Skin epidermis (tissue), 12 donors: ENCODE measurements at regions not wholly inside any gene's neighbourhood (a gene's known extent, or its start where the extent isn't known, plus 50 kb on each side); places are given as distances from the start of the nearest gene placed in this dataset.
A peak's percentile ranks its signal among the peaks of the same experiment; 100 is the strongest.
"Not testable (repeated sequence)": the region's sequence is repeated elsewhere in the genome, so short reads cannot be mapped to it uniquely, and the experiment has no call there.

Experiments
- H3K27ac ChIP-seq, 21 experiments: fragments of 200-600 bp; sonication (generic) in 11 of 21; one replicate each; pipeline ENCODE4 v1.5.0; 2020; ENCODE audit warnings: mild to moderate bottlenecking in 3 of 21, inconsistent platforms in 2 of 21, moderate library complexity in 2 of 21
- H3K4me3 ChIP-seq, 7 experiments: fragments of 200-600 bp; sonication (generic) in 2 of 7; one replicate each; pipeline ENCODE4 v1.5.0; 2020; ENCODE audit warnings: inconsistent platforms in 2 of 7, mild to moderate bottlenecking in 2 of 7, moderate library complexity in 1 of 7

DNA sequence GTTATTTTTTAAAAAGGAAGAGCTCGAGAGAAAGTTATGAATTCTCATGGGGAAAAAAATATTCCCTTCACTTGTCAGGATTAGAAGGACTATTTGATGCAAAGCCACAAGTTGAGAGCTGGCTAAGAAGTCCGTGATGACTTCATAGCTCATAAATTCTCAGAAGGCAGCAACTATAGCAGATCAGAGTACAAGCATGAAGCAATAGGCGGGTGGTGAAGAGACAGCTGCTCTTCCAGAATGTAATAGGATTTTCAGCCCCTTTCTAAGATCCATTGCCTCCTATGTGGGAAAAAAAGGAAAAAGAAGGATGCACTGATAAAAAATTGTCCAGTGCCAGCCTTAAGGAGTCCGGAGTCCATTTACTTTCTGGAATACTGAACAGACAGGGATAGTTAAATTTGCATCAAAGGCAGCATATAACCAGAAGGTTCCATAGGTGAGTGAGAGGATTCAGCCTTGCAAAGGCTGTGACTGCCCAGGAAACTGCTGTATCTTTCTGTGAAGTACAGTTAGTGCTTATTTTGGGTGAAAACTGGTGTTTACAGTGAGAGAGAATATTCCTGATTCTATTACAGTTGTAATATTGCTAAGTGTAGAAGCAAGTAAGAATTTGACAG, 929.5 kb upstream of the ALCAM start:
- no peak overlapping the region for H3K4me3 ChIP-seq
- H3K27ac ChIP-seq: peak overlapping the region in 1 of 21 experiments; percentile 25

DNA sequence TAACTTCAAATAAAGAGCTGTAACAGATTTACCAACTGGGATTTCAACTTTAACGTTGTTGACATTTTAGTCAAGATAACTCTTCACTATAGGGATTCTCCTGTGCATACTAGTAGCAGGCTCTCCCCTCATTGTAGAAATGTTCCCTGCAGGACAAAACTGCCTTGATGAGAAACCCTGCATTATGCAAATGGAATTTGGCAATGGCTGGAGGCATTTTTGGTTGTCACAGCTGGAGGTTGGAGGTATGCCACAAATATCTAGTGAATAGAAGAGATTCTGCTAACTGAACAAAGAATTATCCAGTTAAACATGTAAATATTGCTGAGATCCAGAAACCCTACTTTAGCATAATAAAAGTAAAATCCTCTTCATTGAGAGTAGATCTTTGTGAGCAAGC, 928.8 kb upstream of the ALCAM start:
- no peak overlapping the region for H3K4me3 ChIP-seq
- no peak overlapping the region for H3K27ac ChIP-seq

DNA sequence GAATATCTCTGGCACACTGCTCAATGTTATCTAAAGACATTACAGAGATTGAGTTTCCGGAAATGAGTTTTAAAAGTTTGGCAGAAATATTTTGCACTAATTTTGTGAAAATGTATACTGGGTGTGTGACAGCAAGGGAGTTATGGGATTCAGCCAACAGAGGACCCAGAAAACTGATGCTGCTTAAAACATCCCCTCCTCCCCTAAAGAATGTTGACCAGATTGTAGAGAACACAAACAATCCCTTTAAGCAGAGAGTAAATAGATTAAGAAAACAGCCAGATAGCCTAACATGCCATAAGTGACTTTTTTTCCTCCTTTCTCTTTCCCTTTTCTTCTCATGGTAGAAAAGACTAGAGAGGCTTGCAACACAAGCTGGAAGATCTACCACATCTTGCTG, 928.0 kb upstream of the ALCAM start:
- no peak overlapping the region for H3K27ac ChIP-seq
- H3K4me3 ChIP-seq: no peak overlapping the region

DNA sequence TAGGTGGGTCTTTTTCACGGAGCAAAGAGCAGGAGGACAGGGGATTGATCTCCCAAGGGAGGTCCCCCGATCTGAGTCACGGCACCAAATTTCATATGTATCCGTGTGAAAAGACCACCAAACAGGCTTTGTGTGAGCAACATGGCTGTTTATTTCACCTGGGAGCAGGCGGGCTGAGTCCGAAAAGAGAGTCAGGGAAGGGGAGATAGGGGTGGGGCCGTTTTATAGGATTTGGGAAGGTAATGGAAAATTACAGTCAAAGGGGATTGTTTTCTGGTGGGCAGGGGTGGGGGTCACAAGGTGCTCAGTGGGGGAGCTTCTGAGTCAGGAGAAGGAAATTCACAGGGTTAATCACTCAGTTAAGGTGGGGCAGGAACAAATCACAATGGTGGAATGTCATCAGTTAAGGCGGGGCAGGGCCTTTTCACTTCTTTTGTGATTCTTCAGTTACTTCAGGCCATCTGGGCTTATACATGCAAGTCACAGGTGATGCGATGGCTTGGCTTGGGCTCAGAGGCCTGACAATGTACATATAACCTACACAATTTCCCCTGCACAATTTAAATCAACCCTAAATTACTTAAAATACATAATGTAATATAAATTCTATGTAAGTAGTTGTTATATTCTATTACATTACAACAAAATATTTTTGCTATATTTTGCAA, 921.3 kb upstream of the ALCAM start:
- H3K27ac ChIP-seq, H3K4me3 ChIP-seq: not testable (repeated sequence)

DNA sequence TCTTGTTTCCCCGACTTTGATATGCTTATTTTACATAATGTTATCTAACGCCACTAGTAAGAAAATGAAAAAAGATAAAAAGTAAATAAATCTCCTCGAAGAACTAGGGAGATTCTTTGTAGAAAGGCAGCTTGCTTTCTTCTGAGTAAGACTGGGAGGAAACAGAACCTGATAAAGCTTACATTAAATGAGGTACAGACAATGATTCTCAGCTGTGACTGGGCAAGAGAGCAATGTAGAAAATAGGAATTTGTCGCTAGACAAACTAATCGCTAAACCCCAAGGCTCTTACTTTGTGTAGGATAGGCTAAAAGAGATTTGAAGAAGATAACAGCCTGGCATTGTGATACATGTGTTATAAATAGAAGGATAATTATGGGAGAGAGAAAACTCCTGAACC, 919.0 kb upstream of the ALCAM start:
- Histone ChIP-seq H3K27ac (no peak overlapping the region), H3K4me3 (no peak overlapping the region)

DNA sequence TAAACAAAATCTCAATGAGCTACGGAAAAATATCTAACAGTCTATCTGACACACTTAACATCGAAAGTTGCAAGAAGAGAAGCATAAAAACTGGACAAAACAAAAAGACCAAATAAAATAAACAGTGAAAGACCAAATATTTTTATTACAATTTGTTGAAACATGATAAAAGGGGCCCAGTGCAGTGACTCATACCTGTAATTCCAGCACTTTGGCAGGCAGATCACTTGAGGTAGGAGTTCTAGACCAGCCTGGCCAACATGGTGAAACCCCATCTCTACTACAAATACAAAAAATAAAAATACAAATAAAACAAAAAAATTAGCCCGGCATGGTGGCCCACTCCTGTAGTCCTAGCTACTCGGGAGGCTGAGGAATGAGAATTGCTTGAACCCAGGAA, 914.0 kb upstream of the ALCAM start:
- no peak overlapping the region for H3K27ac ChIP-seq
- no peak overlapping the region for H3K4me3 ChIP-seq

DNA sequence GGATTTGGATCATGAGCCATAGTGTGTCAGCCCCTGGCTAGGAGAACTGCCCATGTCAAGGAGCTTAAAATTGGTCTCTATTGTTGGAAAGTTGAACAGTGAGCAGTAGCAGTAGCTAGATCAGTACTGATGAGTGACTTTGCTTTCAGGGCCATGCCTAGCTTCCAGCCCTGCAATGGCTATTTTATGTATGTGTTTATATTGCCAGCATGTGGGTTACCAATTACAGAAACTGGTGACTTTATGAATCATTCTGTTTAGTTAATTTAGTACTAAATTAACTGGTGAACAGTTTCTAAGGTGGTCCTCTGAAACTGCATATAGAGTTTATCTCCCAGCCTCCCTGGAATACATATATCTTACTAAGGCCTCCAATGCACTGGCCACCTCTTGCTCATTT, 908.1 kb upstream of the ALCAM start:
- H3K4me3 ChIP-seq: no peak overlapping the region
- H3K27ac ChIP-seq: no peak overlapping the region

DNA sequence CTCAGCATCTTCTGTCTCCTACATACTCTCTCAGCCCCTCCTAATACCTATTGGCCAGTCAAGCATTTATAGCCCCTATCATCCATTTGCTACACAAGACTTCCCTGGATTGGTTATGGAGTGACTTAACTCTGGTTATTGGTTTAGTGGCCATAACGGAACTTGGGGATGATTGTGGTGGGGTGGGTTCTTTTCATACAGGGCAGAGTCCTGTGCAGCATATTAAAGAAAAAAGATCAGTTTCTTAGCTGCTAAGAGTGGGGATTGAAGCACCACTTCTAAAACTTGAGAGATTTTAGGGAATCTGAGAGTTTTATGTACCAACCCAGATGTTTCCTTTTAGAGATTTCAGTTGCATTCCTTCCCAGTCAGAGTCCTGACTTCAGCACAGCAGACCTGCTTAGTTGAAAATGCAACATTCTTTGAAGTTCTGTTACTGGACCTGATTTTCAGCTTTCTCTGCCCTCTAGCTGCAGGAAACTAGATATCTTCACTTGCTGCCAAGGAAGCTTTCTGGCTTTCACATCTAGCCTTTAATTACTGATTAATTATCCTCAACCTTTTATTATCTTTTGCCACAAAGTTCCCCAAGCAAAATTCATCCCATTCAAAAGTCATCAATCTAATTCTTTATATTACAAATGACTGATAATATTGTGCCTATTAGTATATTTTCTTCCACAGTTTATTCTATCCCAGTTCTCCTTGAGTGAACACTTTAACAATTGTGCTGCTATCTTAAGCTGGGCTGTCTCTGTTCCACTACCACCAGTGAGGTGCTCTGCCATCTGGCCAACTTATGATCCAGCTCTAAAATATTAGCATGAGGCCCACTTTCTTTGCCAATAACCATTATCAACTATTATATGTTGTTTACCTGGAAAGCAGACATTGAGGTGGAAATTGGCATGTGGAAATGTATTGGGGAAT, 906.0 kb upstream of the ALCAM start:
- Histone ChIP-seq H3K27ac (no peak overlapping the region), H3K4me3 (no peak overlapping the region)

DNA sequence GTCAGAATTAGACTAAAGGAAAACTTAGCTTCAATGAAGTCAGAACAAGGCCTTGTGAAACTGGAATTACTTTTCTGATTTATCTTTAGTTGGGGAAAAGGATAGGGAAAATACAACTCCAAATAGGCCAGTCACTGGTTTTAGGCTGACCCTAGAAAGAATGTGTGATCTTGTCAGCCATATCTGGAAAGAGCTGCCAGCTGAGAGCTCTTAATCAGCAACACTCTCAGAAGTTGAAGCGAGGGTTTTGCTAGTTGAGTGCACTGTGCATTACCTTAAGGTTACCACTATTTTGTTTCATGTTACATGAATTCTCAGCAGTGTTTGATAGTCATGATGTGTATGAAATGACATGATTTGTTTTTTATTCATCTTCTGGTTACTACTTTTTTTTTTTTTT, 905.3 kb upstream of the ALCAM start:
- Histone ChIP-seq H3K27ac (no peak overlapping the region), H3K4me3 (no peak overlapping the region)

DNA sequence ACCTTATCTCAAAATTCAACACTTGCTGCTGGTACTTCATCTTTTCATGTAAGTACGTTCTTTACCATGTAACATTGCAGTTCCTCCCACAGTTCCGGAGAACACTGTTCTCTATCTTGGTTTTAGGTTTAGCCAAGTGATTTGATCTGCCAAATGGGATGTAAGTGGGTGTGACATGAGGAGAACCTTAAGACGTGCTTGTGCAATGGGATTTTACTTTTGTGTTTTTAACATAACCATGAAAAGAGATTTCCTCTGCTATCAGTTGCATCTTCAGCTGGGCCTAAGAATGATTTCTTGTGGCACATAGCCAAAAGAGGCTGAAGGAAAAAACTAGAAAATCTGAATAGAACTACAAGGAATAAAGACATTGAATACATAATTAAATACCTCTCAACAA, 894.5 kb upstream of the ALCAM start:
- no peak overlapping the region for H3K27ac ChIP-seq
- H3K4me3 ChIP-seq: no peak overlapping the region

DNA sequence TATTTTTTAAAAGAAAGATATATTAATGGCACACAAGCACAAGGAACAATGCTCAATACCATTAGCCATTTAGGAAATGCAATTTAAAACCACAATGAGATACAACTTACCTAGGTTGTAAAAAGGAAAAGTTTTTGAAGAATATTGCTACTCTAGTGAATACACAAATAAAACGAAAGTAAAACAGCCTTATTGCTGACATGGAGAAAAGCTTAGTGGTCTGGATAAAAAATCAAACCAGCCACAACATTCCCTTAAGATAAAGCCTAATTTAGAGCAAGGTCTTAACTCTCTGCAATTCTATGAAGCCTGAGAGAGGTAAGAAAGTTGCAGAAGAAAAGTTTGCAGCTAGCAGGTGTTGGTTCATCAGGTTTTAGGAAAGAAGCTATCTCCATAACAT, 892.7 kb upstream of the ALCAM start:
- Histone ChIP-seq H3K4me3 (no peak overlapping the region), H3K27ac (no peak overlapping the region)

DNA sequence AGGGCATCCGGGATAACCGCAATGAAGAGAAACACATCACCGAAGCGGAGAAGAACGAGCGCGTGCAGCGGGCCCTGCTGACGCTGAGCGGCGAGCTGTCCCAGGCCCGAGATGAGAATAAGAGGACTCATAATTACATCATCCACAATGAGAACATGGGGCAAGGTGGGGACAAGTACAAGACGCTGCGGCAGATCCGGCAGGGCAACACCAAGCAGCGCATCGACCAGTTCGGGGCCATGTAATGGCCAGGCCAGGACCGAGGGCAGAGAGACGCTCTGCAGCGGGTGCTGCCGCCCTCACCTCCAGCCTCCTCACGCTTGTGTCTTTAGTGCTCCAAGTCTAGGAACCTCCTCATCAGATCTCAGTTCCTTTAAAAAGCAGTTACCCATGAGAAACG, 863.7 kb upstream of the ALCAM start:
- H3K4me3 ChIP-seq: no peak overlapping the region
- no peak overlapping the region for H3K27ac ChIP-seq

DNA sequence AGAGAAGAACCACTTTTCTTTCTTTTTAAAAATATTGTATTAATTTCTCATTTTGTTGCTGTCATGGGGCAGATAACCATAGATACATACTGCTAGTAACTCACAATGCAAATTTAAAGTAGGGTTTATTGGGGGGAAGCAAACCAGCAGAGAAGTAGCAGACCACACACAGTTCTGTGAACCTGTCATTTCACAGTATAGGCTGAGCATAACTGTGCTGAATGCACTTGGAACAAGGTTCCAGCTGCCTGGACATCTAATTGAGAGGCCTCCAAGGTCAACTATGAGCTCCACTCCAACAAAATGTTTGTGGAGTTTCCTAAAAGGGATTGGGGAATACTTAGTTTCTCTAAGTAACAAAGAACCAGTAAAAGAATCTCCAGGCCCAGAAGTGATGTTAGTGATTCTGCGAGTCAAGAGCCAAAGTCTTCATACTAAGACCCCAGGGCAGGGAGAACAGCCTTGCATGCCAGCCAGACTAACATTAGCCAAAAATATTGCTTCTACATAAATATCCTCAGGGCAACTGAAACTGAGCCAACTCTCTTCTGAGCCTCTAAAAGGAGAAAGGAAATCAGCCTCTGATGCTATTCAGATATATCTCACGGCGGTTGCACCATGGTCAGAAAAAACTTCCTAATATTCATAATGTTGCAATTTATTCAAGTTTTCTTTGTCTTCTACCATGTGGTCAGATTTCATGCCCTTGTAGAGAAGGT, 856.4 kb upstream of the ALCAM start:
- Histone ChIP-seq H3K4me3 (no peak overlapping the region), H3K27ac (no peak overlapping the region)

DNA sequence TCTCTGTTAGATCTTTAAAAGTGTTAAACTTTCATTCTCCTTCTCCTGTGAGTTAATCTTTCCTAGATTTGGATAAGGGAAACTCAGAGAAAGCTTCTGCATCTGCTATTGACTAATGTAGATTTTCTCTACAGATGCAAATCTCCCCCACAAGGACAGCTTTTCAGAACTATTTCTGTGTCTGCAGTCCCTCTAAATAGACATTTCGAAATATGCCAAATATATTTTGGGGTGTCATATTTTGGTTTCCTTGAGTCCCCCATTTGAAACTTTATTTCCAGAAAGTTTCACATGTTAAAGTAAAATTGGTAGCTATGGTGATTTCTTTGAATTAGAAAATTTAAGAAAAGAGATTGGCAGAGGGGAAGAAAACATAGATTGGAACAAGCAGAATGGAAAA, 852.3 kb upstream of the ALCAM start:
- H3K27ac ChIP-seq: no peak overlapping the region
- no peak overlapping the region for H3K4me3 ChIP-seq

DNA sequence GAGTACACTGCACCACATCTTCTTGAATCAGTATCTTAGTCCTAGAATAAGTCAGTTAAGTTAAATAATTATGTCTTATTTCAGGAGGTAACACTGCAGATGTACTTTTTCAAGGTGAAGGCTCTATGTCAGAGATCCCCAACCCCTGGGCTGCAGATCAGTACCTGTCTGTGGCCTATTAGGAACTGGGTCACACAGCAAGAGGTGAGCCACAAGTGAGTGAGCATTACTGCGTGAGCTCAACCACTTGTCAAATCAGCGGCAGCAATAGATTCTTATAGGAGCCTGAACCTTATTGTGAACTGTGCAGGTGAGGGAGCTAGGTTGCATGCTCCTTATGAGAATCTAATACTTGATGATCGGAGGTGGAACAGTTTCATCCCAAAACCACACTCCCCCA, 851.9 kb upstream of the ALCAM start:
- Histone ChIP-seq H3K27ac (no peak overlapping the region), H3K4me3 (no peak overlapping the region)

DNA sequence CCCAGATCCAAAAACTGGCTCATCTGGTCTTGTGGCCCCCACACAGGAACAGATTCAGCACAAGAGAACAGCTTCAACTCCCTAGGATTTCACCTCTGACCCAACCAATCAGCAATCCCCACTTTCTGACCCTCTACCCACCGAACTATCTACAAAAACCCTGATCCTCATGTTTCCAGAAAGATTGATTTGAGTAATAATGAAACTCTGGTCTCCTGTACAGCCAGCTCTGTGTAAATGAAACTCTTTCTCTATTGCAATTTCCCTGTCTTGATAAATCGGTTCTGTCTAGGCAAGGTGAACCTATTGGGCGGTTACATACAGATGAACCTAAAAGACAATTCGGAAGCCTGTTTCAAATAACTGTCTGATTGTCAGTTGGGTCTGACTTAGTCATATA, 847.6 kb upstream of the ALCAM start:
- H3K4me3 ChIP-seq: no peak overlapping the region
- H3K27ac ChIP-seq: no peak overlapping the region

DNA sequence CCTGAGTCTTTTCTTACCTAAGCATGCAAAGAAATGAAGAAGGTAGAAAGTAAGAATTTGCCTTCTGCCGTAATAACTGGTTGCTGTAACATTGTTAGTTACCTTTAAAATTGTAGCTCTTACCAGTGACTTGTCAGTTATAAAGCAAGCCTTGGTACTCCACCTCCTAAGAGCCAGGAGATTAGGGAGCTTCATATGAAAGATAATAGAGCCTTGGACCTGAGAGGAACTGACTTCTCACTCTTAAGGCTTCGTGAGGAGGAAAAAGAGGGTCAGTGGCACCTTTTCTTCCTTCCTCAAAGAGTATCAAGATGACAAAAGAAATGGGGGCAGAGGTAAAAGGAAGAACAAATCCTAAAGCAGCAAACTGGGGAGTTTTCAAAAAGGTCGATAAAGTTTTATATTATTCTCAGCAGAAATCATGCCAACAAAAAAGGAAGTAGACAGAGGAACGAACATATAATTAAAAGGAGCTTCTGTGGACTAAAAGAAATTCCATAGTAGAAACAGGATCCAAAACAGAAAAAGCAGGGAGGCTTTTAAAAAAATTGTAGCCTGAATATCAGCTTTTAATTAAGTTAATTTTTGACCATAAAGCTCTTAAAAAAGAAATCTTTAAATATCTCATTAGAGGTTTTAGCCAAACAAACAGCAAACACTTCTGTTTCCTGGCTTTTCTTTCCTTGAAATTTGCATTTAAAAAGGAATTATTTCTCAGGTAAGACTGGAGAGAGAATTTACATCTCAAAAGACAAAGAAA, 847.1 kb upstream of the ALCAM start:
- Histone ChIP-seq H3K27ac (peak overlapping the region in 1 of 21 experiments; percentile 50), H3K4me3 (no peak overlapping the region)

DNA sequence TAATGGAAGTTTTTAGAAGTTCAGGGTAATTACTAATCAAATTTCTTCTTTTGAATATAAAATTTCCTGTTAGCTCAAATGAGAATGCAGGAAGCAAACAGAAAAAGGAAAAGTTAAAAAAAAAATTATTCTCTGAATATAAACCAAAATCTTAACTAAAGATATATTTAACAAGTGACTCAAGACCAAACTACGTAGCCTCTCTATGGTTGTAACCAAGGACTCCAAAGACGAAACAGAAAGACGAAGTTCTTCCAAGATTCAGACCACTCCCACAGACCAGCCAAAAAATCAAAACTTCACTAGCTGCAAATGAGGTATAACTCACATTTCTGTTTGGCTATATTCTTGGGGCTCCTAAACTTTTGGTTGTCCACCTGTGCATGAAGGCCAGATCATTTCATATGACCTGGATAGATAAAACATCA, 846.5 kb upstream of the ALCAM start:
- Histone ChIP-seq H3K4me3 (no peak overlapping the region), H3K27ac (peak overlapping the region in 1 of 21 experiments; percentile 50)

DNA sequence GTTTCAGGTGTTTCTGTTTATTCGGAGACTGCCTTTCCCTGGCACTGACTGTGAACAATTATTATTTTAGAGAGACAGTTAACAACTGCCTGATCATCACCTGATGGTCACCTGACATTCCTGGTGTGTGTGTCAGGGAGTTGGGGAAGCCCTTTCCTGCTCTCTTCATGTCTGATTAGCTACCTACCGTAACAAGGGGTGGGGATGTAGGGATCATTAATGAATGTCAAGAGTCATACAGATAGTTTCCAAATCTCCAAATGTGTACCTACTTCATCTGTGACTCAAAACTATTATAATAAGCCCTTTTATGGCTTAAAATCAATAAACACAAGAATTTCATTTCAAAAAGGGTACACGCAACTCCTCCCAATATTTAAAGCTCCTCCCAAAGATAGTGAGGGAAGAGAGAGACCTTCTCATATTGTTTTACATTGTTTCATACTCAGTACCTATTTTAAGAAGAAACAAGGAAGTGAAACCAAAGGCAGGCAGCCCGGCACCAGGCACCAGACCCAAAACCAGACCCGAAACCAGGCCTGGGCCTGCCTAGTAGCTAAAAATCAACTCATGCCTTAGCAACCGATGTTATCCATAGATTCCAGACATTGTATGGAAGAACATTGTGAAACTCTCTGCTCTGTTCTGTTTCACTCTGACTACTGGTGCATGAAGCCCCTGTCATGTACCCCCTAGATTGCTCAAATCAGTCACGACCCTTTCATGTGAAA, 844.9 kb upstream of the ALCAM start:
- Histone ChIP-seq H3K27ac (peak overlapping the region in 3 of 21 experiments; percentile 10 to 55 (median 29)), H3K4me3 (no peak overlapping the region)
